Activated naive CD8-positive, alpha-beta T cell treated with anti-CD3 and anti-CD28 coated beads, Interleukin-2, amount 50 U/mL, for 16 hours (primary cell): ENCODE measurements at regions not wholly inside any gene's neighbourhood (a gene's known extent, or its start where the extent isn't known, plus 50 kb on each side); places are given as distances from the start of the nearest gene placed in this dataset.

Experiments used
- DNase-seq: peaks from one replicate; pipeline ENCODE4 v3.0.0-alpha.2; 2020; ENCODE audit warnings: low read depth, low spot score

DNA sequence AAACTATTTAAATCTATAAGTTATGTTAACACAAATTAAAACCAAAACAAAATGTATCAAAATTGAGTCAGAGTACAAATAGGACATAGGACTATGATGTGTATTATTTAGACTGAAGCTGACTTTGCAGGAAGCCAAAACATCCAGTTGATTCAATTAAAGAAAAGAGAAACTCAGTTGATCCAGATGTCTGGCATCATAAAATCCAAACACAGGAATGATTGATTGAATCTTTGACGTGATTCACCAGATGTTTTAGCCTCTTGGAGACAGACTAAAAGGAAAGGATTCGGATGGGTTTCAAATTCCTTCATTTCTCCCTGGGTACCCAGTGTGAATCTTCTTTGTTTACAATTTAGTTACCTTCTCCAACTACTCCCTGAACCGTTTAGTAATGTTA, 272.9 kb downstream of the IRS1 start:
- no peak for DNase-seq

DNA sequence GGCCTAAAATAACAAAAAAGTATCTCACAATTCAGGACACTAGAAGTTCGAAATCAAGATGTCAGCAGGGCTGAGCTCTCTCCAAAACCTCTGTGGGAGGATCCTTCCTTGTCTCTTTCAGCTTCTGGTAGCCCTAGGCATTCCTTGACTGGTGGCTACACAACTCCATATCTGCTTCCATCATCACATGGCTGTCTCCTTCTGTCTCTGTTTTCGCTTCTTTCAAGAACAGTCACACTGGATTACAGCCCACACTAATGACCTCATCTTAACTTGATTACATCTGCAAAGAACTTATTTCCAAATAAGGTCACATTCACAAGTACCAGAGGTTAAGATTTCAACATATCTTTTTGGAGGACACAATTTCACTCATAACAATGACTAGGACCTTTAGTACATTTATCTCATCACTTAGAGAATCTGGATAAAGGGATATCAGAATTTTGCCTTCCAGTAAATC, 275.2 kb downstream of the IRS1 start:
- DNase-seq: no peak

DNA sequence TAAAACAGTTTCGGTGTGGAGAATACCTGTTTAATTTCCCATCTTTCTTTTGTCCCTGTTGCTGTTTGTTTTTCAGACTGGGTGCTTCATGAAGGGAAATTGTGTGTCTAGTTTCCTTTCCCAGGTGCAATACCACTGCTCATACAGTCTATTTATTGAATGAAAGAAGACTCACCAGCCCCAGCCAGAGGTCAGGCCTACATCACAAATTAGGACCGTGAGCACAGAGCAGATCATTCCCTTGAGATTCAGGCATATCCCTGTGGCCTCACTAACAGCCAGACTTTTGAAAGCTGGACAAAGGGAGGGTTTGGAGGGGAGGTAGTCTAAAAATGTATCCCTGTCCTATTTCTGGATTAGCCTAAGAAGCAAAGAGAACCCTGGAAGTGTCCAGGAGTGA, 278.9 kb downstream of the IRS1 start:
- DNase-seq: no peak

DNA sequence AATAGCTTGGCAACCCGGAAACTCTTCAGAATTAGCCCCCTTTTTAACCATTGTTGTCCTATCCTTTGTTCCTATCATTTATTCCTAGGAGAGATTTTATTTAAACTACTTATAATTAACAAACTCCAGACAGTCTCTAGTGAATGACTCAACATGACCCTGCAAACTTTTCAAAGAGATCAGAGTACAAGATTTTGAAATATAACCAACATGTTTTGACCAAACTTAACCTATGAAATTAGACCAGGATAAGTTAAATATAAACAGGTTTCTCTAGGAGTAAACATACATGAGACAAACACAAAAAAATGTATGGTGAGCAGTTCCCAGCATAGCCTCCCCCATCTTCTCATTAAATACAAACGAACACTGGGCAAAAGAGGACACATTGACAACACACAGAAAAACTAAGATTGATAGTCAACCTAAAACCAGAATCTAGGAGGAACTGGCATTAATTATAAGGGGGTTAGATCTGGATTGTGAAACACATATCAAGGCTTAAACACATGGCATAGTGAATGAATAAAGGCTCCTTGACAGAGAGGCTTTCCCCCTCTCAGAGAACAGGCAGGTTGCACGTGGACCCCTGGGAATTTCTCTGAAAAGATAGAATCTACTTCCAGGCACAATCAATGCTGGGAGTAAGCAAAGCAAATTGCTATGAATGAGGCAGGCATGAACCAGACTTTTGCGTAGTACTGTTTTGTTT, 284.1 kb downstream of the IRS1 start:
- no peak for DNase-seq

DNA sequence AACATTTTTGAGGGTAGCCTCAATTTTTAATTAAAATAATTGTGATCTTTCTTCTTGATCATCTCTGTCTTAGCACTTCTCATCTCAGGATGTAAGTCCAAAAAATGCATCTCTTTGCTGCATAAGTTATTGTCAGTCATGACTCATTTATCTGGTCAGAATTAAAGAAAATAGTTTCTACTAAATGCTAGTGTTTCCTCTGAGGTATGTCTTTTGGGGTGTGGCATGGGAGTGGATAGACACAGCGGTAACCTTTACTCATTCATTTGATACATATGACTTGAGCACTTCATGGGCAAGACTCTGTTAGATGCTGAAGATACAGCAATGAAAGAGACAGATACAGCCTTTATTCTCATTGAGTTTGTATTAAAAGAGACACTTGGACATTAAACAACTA, 284.7 kb downstream of the IRS1 start:
- DNase-seq: no peak

DNA sequence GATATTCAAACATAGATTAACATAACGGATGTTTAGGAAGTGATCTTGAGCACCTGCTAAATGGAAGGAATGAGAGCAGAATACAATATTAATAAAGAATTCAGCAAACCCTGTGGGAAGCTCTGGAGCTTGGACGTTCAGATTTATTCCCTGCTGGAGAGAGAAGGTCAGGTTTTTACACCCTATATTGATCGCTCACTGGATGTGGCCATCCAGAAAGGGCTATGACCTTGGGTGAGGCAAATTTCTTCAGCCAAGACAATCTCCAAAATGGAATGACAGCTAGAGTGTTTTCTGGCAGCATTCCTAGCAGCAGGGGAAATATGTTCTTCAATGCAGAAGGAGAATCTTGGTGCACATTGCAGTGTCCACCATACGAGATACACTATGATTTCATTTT, 288.3 kb downstream of the IRS1 start:
- no peak for DNase-seq

DNA sequence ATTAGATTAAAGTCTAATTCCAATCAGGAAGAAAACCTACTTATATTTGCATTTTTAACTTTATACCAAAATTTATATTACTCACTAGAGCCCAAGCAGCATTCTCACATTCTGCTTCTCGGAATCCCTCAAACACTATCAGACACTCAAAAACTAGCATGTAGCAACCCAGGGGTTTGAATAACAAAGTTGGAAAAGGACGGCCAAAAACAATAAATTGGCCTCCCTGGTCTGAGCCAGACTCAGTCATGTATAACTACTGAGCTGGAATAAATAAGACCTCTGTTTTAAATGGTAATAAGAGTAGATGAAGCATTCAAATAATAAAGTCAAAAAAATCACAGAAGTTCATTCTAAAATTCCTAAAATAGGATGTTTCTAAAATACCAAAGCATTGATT, 290.9 kb downstream of the IRS1 start:
- no peak for DNase-seq

DNA sequence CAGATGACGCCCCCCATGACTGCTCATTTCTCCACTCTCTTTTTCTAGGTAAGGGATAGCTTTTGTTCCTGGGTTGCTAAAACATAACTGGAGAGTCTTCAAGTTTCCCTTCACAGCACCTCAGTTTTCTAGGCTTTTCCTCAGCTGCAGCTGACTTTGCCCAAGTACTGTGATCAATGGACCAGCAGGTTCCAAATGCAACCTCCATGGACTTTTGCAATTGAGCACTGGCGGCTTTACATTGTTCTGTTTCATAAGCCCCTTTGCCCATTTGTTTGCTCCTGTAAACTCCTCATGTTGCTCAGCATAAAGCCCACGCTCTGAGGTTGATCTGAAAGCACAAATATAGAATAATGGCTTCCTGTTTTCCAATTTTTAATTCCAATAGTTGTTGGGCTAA, 291.6 kb downstream of the IRS1 start:
- DNase-seq: no peak

DNA sequence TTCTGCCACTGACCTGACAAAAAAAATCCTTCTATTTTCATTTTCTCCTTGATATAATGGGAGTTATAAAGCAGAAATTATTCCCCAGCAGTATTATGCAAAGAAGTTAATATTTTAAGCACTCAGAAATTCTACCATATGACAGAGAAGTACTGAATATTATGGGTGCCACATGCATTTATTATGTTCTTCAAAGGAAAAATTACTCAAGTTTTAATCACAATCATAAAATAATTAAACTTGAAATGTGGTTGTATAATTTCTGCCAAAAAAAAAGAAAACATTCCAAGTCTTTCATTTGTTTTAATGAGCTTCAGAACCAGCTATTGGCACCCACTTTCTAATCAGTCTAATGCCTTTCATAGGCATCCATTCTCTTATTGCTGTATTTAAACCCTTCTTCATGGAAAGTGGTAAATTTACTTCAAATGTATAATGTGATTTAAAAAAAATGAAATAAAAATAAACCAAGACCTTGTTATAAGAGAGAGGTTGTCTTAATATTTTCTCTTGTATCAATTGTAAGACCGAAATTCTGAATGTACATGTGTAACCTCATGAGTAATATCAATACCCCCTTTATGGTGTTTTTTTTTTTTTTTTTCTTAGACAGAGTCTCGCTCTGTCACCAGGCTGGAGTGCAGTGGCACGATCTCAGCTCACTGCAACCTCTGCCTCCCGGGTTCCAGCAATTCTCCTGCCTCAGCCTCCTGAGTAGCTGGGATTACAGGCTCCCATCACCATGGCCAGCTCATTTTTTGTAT, 302.3 kb downstream of the IRS1 start:
- DNase-seq: no peak

DNA sequence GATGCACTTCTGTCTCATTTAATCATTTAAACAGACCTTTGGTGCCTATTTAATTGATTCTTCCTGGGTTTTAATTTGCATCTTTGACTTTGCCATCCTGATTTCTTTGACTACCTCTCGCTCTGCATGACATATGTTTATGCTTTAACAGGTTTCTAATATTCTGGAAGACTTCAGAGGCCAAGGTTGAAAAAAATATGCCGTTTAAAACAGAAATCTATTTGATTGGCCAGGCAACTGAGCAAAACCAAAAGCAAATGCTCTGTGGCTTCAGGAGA, 303.4 kb downstream of the IRS1 start:
- no peak for DNase-seq

DNA sequence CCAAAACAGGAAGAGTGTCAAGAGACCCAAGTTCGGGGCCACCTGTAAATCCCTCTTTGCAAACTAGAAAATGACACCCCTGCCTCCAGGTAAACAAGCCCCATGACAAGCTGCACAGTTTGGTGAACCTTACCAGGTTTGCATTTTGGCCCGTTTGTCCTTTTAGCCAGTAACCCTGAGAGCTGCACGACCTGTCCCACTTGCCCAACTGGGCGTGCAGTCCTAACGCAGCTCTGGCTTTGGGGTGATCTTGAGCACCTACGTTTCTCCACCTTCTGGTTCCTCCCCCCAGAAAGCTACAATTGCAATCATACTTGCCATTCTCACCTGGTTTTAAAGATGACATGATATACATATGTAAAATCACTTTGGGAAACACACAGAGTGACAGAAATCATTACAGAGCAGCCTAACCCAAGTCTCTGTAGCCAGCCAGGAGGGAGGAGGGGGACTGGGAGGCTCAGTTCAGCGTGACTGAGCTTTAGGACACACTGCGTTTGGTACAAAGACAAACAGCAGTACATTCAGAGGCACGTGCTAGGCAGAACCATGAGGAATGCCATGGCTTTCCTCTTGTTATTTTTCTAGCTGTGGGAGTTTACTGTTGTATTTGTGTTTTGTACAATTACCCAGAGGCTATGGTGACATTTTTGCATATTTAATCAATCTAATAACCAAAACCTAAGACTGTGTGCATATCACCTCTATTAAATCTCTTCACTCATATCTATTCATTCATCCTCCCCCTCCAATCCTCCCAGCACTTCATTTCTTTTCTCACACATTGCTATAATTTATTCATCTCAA, 304.0 kb downstream of the IRS1 start:
- no peak for DNase-seq

DNA sequence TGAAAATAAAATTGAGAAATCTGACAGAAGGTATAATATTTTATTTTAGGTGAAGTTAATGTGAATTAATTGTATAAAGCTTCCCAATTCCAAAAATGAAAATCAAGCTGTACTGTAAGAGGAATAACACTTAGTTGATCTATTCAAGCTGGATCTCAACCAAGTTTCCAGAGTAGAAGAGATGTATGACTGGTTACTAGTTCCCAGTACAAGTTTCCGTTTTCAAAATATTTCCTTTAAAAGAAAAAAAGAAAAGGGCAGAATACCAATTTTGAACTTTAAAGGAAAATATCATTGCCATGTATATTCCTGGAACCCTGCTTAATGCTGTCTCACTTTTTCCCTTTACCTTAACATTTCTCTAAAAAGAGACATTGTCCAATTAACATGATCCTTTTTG, 308.5 kb downstream of the IRS1 start:
- no peak for DNase-seq

DNA sequence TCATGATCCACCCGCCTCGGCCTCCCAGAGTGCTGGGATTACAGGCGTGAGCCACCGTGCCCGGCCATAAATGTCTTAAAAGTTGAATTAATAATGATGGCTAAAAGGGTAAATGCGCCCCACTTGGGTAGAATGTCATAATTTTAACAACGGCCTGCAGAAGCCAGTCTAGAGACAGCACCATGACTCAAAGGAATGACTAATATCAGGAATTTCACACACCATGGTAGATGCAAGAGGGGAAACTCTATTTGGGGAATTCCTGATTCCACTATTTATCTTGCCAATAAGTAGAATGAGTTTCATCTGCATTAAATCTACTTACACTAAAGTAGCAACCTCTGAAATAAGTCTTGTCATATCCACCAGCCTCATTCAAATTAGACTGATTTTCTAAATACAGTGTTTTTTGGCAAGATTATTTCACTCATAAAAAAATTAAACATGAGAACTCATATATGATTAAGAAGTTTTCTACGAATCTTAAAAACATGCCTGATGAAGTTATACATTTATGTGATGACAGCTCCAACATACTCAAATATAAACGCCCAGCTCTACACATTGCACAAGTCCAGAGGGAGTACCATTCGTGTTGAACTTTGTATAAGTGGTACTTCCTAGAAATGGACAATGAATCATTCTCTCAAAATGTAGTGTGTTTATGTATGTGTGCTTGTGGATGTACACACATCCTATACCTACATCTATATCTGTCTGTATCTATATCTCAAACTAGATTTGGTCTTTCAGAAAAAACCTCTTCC, 309.7 kb downstream of the IRS1 start:
- DNase-seq: no peak

DNA sequence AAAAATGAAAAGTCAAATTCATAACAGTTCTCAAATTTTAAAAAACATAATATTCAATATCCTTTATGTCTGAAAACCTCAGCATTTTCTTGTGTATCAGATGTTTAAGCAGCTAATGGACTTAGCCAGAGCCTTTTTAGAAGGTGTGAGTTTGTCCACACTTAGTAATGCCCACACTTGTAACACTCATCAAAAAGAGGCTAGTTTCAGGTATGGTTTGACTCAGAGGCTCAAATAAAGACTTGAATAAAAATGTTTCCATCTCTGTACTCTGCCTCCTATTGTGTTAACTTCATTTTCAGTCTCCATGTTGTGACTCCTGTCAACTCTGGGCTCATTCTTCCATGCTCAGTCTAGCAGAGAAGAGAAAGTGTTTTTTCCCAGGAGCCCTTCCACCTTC, 311.6 kb downstream of the IRS1 start:
- DNase-seq: no peak

DNA sequence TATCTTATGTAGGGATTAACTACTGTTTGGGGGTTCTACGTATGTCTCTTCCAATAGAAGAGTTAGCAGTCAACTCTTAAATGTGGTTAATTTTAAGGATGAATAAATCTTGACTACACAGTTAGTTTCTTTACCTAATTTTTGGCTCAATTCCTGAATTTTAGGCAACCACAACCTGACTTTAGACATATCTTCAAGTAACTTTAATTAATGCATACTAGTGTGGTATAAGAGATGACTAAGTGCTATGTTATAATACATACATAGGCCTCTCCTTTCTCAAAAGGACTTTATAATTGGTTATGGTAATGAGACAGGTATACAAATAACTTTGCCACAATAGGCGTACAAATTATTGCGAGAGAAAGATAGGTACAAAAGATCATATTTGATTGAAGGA, 312.0 kb downstream of the IRS1 start:
- no peak for DNase-seq

DNA sequence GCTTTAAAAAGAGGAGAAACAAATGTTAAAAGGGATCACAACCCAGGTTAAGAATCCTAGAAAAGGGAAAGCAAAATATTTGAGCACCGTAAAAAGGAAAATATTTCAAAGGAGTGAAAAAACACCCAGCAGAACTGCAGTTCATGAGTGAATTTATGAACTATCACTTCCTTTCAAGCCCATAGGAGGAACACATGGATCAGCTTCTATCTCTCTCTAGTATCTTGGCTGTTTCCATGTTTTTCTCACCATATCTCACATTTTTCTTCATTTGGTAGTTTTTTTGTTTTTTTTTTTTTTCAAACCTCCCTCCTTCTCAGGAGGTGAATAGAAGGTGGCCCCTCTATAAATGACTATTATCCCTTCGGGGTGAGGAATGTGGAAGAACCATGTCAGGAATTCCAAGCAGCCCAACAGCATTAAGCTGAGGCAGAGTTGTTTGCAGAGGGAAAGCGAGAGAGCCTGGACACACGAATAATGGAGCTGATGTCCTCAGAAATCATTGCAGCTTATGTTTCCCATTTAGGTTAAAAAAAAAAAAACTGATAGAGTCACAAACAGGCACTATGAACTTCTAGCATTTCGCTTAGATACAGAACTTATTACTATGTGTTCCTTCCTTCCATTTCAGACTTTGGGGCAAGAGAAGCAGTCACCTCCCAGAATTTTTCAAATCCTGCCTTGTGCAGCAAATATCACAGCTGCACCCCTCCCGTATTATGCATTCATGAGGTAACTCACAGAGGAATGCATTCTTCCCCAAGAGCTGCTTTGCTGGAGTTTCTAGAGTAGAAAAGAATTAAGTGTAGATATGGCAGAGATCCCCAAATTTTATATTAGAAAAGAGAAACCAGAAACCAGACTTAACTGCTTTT, 315.6 kb downstream of the IRS1 start:
- DNase-seq: no peak

DNA sequence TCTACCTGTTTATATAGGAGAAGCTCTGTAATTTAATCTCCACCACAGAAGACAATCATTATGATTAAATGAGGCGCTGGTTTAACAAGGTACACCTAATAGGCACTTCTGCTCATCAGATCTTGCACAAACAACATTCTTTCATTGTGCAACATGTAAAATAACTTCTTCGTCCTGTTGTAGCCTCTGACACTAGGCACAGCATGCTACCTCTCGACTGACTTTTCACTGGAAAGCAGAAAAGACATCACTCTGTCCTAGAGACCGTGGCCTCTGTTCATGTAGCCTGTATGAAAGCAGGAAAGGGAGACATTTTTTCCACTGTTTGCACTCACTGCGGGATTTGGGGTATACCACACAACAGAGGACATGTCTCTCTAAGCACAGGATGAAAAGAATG, 316.5 kb downstream of the IRS1 start:
- DNase-seq: no peak

DNA sequence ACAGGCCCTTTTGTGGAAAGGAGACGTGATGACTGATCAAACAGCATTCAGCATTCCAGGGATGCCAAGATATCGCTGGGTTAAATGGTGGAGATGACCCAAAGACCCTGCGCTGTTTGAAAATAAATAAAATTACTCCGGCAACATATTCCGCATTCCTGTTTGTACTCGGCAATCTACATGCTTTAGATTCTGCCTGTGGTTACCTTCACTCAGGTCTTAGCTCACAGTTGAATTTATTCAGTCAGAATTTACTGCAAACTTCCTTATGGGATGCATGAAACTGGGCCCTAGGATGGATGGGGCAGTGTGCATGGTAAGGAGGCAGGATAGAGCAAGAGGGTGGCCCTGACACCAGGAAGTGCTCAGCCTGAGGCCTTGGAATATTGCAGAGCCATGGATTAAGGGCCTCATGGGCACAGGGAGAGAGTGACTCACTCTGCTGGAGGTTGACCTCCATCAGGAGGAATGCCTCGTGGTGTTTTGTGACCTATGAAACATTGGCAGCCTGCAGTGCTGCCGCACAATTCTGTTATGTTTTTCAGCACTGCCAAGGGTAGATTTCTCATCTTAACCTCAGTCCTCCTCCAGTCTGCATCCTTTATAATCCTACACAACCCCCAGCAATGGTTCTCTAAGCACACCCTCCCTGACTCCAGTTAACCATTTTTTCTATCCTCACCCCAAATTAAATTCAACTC, 321.4 kb downstream of the IRS1 start:
- no peak for DNase-seq

DNA sequence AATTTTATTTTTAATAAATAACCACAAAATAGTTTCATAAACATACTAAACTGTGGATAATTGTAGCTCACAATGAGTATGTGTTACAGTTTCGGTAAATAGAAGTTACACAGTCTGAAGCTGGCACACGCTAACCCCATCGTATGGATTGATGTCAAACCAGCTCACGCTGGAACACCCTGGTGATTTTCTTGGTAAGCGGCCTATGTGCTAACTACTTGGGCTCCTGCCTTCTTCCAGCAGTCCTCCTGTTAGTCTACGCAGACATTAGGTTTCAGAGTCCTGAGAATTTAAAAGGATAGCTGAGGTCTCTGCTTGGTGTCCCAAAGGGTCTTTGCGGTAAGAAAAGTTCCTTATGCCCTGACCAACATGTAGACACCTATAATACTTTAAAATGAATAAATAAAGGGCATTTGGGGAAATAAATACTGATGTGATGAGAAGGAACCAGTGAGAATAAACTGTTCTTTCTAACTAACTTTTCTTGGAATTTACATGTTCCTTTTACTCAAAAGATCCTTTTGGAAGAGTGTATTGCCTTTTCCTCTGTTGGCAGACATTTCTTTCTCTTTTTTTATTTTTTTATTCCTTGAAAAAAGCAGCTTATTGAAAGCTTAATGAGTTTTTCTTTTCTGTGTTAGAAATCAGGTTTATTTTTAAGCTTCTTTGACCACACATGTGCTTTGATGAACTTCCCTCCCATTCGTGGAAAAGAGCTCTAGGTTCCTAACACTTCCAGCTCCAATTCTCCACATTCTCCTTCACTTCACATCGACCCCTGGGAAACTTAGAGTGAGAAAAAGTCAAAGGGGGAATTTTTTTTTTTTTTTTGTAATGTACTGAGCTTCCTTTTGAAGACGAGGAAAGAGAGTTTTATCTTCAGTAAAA, 322.2 kb downstream of the IRS1 start:
- DNase-seq: no peak
